ENCODE measurements at regions not wholly inside any gene's neighbourhood (a gene's known extent, or its start where the extent isn't known, plus 50 kb on each side); places are given as distances from the start of the nearest gene placed in this dataset.
"Not testable (repeated sequence)": the region's sequence is repeated elsewhere in the genome, so short reads cannot be mapped to it uniquely, and the experiment has no call there.

GRCh38 chrX:34576864-34577263 is 80.2 kb downstream of the TMEM47 start:
- DNase-seq (ENCODE audit: low spot score): no peak

- no peak for DNase-seq (ENCODE audit: low spot score)
Measured at GRCh38 chrX:34565981-34566380, 91.1 kb downstream of the TMEM47 start.

- DNase-seq (ENCODE audit: low spot score): no peak
Measured at GRCh38 chrX:34563804-34564203, 93.3 kb downstream of the TMEM47 start.

GRCh38 chrX:34563061-34563460 is 94.0 kb downstream of the TMEM47 start:
- no peak for DNase-seq (ENCODE audit: low spot score)

GRCh38 chrX:34562006-34562405 is 95.1 kb downstream of the TMEM47 start:
- no peak for DNase-seq (ENCODE audit: low spot score)

GRCh38 chrX:34560180-34560579 is 96.9 kb downstream of the TMEM47 start:
- no peak for DNase-seq (ENCODE audit: low spot score)

- no peak for DNase-seq (ENCODE audit: low spot score)
Measured at GRCh38 chrX:34559325-34559724, 97.8 kb downstream of the TMEM47 start.

GRCh38 chrX:34557733-34558132 is 99.4 kb downstream of the TMEM47 start:
- no peak for DNase-seq (ENCODE audit: low spot score)

GRCh38 chrX:34555481-34555880 is 101.6 kb downstream of the TMEM47 start:
- DNase-seq (ENCODE audit: low spot score): no peak

GRCh38 chrX:34546366-34546765 is 110.7 kb downstream of the TMEM47 start:
- DNase-seq (ENCODE audit: low spot score): no peak

GRCh38 chrX:34528081-34528480 is 129.0 kb downstream of the TMEM47 start:
- DNase-seq (ENCODE audit: low spot score): no peak

- DNase-seq (ENCODE audit: low spot score): peak; percentile 0
Measured at GRCh38 chrX:34521563-34521962, 135.5 kb downstream of the TMEM47 start.

- no peak for DNase-seq (ENCODE audit: low spot score)
Measured at GRCh38 chrX:34509394-34509793, 147.7 kb downstream of the TMEM47 start.

- DNase-seq (ENCODE audit: low spot score): no peak
Measured at GRCh38 chrX:34503119-34503518, 154.0 kb downstream of the TMEM47 start.

GRCh38 chrX:34493086-34493485 is 164.0 kb downstream of the TMEM47 start:
- DNase-seq (ENCODE audit: low spot score): no peak

- DNase-seq (ENCODE audit: low spot score): no peak
Measured at GRCh38 chrX:34491126-34491525, 166.0 kb downstream of the TMEM47 start.

GRCh38 chrX:34487364-34487763 is 169.7 kb downstream of the TMEM47 start:
- no peak for DNase-seq (ENCODE audit: low spot score)

- no peak for DNase-seq (ENCODE audit: low spot score)
Measured at GRCh38 chrX:34483980-34484379, 173.1 kb downstream of the TMEM47 start.

GRCh38 chrX:34470507-34470906 is 186.6 kb downstream of the TMEM47 start:
- no peak for DNase-seq (ENCODE audit: low spot score)

GRCh38 chrX:34467437-34467836 is 189.6 kb downstream of the TMEM47 start:
- DNase-seq (ENCODE audit: low spot score): no peak

GRCh38 chrX:34463220-34463619 is 193.9 kb downstream of the TMEM47 start:
- not testable (repeated sequence) for DNase-seq (ENCODE audit: low spot score)

- DNase-seq (ENCODE audit: low spot score): not testable (repeated sequence)
Measured at GRCh38 chrX:34457850-34458249, 199.2 kb downstream of the TMEM47 start.

- no peak for DNase-seq (ENCODE audit: low spot score)
Measured at GRCh38 chrX:34437586-34437985, 219.5 kb downstream of the TMEM47 start.

GRCh38 chrX:34426334-34426733 is 230.8 kb downstream of the TMEM47 start:
- DNase-seq (ENCODE audit: low spot score): peak; percentile 1

GRCh38 chrX:34406580-34406979 is 250.5 kb downstream of the TMEM47 start:
- no peak for DNase-seq (ENCODE audit: low spot score)
